PFSK-1 (cell line): ENCODE measurements at regions not wholly inside any gene's neighbourhood (a gene's known extent, or its start where the extent isn't known, plus 50 kb on each side); places are given as distances from the start of the nearest gene placed in this dataset.

Experiments used
- POLR2AphosphoS5 ChIP-seq: IDR thresholded peaks from 2 replicates; pipeline ENCODE4 v1.6.1; 2012; ENCODE audit warnings: low read depth, mild to moderate bottlenecking, control low read depth, low read length, moderate library complexity
- TAF1 ChIP-seq: IDR thresholded peaks from 2 replicates; pipeline ENCODE4 v1.6.1; 2012; ENCODE audit warnings: low read length, control low read depth, borderline replicate concordance; ENCODE audit not compliant: insufficient read depth
- TF ChIP-seq, protein P1 (sequence below), 2 experiments: IDR thresholded peaks; 2 replicates each; pipeline versions ENCODE4 v1.6.1 to v1.8.0; 2011 to 2012; ENCODE audit warnings: low read depth in 2 of 2, low read length in 2 of 2, control low read depth in 1 of 2, inconsistent platforms in 1 of 2, mild to moderate bottlenecking in 1 of 2, moderate library complexity in 1 of 2; ENCODE audit not compliant: insufficient read depth in 1 of 2

DNA sequence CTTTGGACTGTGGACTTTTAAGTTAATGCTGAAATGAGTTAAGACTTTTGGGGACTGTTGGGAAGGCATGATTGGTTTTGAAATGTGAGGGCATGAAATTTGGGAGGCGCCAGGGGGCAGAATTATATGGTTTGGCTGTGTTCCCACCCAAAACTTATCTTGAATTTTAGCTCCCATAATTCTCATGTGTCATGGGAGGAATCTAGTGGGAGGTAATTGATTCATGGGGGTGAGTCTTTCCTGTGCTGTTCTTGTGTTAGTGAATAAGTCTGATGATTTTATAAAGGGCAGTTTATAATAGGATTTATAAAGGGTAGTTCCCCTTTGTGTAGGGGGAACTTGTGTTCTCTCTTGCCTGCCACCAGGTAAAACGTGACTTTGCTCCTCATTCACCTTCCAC, 235.5 kb upstream of the CDH18 start:
- TF ChIP-seq, protein P1, sequence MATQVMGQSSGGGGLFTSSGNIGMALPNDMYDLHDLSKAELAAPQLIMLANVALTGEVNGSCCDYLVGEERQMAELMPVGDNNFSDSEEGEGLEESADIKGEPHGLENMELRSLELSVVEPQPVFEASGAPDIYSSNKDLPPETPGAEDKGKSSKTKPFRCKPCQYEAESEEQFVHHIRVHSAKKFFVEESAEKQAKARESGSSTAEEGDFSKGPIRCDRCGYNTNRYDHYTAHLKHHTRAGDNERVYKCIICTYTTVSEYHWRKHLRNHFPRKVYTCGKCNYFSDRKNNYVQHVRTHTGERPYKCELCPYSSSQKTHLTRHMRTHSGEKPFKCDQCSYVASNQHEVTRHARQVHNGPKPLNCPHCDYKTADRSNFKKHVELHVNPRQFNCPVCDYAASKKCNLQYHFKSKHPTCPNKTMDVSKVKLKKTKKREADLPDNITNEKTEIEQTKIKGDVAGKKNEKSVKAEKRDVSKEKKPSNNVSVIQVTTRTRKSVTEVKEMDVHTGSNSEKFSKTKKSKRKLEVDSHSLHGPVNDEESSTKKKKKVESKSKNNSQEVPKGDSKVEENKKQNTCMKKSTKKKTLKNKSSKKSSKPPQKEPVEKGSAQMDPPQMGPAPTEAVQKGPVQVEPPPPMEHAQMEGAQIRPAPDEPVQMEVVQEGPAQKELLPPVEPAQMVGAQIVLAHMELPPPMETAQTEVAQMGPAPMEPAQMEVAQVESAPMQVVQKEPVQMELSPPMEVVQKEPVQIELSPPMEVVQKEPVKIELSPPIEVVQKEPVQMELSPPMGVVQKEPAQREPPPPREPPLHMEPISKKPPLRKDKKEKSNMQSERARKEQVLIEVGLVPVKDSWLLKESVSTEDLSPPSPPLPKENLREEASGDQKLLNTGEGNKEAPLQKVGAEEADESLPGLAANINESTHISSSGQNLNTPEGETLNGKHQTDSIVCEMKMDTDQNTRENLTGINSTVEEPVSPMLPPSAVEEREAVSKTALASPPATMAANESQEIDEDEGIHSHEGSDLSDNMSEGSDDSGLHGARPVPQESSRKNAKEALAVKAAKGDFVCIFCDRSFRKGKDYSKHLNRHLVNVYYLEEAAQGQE (IDR thresholded peaks at IDR 0.05; ENCODE audit: insufficient read depth in 1 of 2, low read depth in 2 of 2, low read length in 2 of 2): no peak
- no peak for TF ChIP-seq POLR2AphosphoS5
- TF ChIP-seq TAF1: no peak
